GM12874 (cell line): ENCODE measurements at regions not wholly inside any gene's neighbourhood (a gene's known extent, or its start where the extent isn't known, plus 50 kb on each side); places are given as distances from the start of the nearest gene placed in this dataset.

Source experiments
- CTCF ChIP-seq: IDR thresholded peaks from 2 replicates; pipeline ENCODE4 v1.5.1; 2011; ENCODE audit warnings: low read depth, mild to moderate bottlenecking, control low read depth, low read length, moderate library complexity; ENCODE audit not compliant: insufficient read depth

- TF ChIP-seq CTCF = no peak
Measured at GRCh38 chr5:117393125-117393524, 818.5 kb upstream of the SEMA6A start.

- no peak for TF ChIP-seq CTCF
Measured at GRCh38 chr5:117380316-117380715, 805.7 kb upstream of the SEMA6A start.

- TF ChIP-seq CTCF = no peak
Measured at GRCh38 chr5:117379521-117379920, 804.9 kb upstream of the SEMA6A start.

GRCh38 chr5:117376748-117377147 is 802.1 kb upstream of the SEMA6A start:
- no peak for TF ChIP-seq CTCF

GRCh38 chr5:117359895-117360294 is 785.3 kb upstream of the SEMA6A start:
- no peak for TF ChIP-seq CTCF

GRCh38 chr5:117357886-117358285 is 783.3 kb upstream of the SEMA6A start:
- no peak for TF ChIP-seq CTCF

GRCh38 chr5:117347280-117347679 is 772.7 kb upstream of the SEMA6A start:
- TF ChIP-seq CTCF = no peak
